Heart right ventricle (tissue), 16 donors: ENCODE measurements at regions not wholly inside any gene's neighbourhood (a gene's known extent, or its start where the extent isn't known, plus 50 kb on each side); places are given as distances from the start of the nearest gene placed in this dataset.

Source experiments
- ATAC-seq, 8 donors: fragments of 200-7000 bp; cut with Tn5 transposase; one replicate each; pipeline ENCODE4 v1.9.1; 2020; ENCODE audit warnings: mild to moderate bottlenecking in 8 of 8, moderate library complexity in 8 of 8, moderate number of reproducible peaks in 1 of 8
- DNase-seq, 2 donors: peaks; one replicate each; pipeline ENCODE4 v3.0.0-alpha.2; 2020
- H3K27ac ChIP-seq, 10 donors: fragments of 200-600 bp; sonication (generic) in 2 of 10; one replicate each; pipeline versions ENCODE4 v1.5.0 to v1.8.0; 2020 to 2022; ENCODE audit warnings: mild to moderate bottlenecking in 3 of 10
- H3K27me3 ChIP-seq, 7 donors: fragments of 200-600 bp; one replicate each; pipeline ENCODE4 v1.8.0; 2021 to 2022; ENCODE audit warnings: mild to moderate bottlenecking in 2 of 7
- H3K36me3 ChIP-seq, 9 donors: fragments of 200-600 bp; sonication (generic) in 1 of 9; one replicate each; pipeline versions ENCODE4 v1.5.0 to v1.8.0; 2020 to 2022; ENCODE audit warnings: mild to moderate bottlenecking in 2 of 9
- H3K4me1 ChIP-seq, 9 donors: fragments of 200-600 bp; sonication (generic) in 1 of 9; one replicate each; pipeline versions ENCODE4 v1.5.0 to v1.8.0; 2020 to 2022; ENCODE audit warnings: mild to moderate bottlenecking in 4 of 9
- H3K4me3 ChIP-seq, 10 donors: fragments of 200-600 bp; sonication (generic) in 2 of 10; one replicate each; pipeline versions ENCODE4 v1.5.0 to v1.8.0; 2020 to 2022; ENCODE audit warnings: mild to moderate bottlenecking in 7 of 10, moderate library complexity in 2 of 10
- H3K9me3 ChIP-seq, 11 donors: fragments of 200-600 bp in 10 of 11; sonication (generic) in 2 of 11; one replicate each; pipeline versions ENCODE4 v1.5.0 to v1.8.0; 2013 to 2022; ENCODE audit warnings: mild to moderate bottlenecking in 2 of 11, control low read depth in 1 of 11, moderate library complexity in 1 of 11
- WGBS, 2 donors: extraction: QIAGEN DNeasy Blood & Tissue Kit; methylation state at CpG; one replicate each; pipeline ENCODE4 v1.1.7; 2013; ENCODE audit warnings: inconsistent platforms in 1 of 2; 5-methylcytosine and 5-hydroxymethylcytosine counted together
- intact Hi-C, 10 donors: fragments of 100-400 bp; cut with DNase I; formaldehyde crosslinking; loops; one replicate each; pipeline versions ENCODE4 v1.11.1 to v1.14.2; 2022
- TF ChIP-seq, protein P1 (sequence below), 9 donors: fragments of 200-600 bp; sonication (generic) in 2 of 9; IDR thresholded peaks; one replicate each; pipeline versions ENCODE4 v1.5.0 to v1.8.0; 2021 to 2022; ENCODE audit warnings: antibody characterized with exemption in 9 of 9, mild to moderate bottlenecking in 5 of 9, moderate library complexity in 1 of 9
- donor health status: Arrhythmogenic right ventricular cardiomyopathy.
- donor health status: ischemic (EF 13 %, LVEDD 7.1; RV severe dilation, severe dysfunction).
- donor health status: healthy with polysubstance abuse.
- donor health status: DM: no; HTN: yes; CAD: no.
- donor health status: DM: no; HTN: no; CAD: no.
- donor health status: ischemic (EF 25% LVEDD 6.9; RV normal size, moderate dysfunction).
- donor health status: ischemic (EF 25% LVEDD 5.7; RV mildly dilated, moderate dysfunction).
- donor health status: healthy.
- donor health status: DM: yes; HTN: yes; CAD: no.
- donor health status: Ischemic cardiomyopathy.
- donor health status: ischemic (EF 35%, LVEDD 5.7; RV mildly dilated, moderate dysfunction).
- donor health status: nonischemic (EF 11% LVEDD 7.7; RV severe dilation, severe dysfunction).
- donor health status: DM: yes; HTN: yes; CAD: no.
- donor health status: PGD.
- donor health status: ischemic (EF 29% LVEDD 5.4; RV normal size, mild dysfunction).
- donor health status: nonischemic (EF 23%, LVEDD 6.1; RV moderate dilation, normal function).

DNA sequence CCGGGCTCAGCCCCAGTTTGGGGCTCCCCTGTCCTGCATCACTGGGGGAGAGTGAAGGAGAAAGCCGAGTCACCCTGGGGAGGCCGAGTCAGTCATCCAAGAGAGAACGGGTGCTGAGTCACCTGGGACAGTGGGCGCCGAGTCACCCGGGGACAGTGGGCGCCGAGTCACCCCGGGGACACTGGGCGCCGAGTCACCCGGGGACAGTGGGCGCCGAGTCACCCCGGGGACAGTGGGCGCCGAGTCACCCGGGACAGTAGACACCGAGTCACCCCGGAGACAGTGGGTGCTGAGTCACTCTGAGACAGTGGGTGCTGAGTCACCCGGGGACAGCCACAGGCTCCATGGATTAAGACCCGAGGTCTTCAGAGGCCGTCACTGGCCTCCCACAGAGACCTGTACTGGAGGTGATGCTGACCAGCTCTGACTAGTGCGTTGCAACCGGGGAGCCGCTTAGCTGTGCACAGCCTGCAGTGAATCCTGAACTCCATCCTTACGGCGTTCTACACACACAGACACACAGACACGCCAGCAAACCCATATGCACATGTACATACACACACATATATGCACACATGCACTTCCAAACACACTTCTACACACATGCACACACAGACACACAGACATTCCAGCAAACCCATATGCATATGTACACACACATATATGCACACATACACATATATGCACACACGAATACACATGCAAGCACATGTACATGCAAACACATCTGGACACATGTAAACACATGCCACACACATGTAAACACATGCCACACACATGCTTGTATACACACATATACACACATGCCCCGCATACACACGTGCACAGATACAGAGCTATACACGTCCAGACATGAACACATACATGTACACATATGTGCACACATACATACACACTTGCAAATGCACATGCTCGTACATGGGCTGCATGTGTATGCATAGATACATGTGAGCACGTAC lies 64.9 kb upstream of the GALNT9 start:
- intact Hi-C loops: no loop called here
- DNase-seq (no peak), ATAC-seq (no peak)
- 73 to 86% methylated on average over 36 of the region's 36 CpGs for WGBS, 2 donors
- Histone ChIP-seq H3K27ac (no peak overlapping the region), H3K4me3 (no peak overlapping the region), H3K36me3 (no peaks in the 10 kb centered on the region), H3K9me3 (no peaks in the 10 kb centered on the region), H3K4me1 (no peaks in the 10 kb centered on the region), H3K27me3 (peaks cover 8 to 80% (median 55%) of the 10 kb centered on the region in 7 donors)
- TF ChIP-seq, protein P1, sequence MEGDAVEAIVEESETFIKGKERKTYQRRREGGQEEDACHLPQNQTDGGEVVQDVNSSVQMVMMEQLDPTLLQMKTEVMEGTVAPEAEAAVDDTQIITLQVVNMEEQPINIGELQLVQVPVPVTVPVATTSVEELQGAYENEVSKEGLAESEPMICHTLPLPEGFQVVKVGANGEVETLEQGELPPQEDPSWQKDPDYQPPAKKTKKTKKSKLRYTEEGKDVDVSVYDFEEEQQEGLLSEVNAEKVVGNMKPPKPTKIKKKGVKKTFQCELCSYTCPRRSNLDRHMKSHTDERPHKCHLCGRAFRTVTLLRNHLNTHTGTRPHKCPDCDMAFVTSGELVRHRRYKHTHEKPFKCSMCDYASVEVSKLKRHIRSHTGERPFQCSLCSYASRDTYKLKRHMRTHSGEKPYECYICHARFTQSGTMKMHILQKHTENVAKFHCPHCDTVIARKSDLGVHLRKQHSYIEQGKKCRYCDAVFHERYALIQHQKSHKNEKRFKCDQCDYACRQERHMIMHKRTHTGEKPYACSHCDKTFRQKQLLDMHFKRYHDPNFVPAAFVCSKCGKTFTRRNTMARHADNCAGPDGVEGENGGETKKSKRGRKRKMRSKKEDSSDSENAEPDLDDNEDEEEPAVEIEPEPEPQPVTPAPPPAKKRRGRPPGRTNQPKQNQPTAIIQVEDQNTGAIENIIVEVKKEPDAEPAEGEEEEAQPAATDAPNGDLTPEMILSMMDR (IDR thresholded peaks at IDR 0.05): no peak

DNA sequence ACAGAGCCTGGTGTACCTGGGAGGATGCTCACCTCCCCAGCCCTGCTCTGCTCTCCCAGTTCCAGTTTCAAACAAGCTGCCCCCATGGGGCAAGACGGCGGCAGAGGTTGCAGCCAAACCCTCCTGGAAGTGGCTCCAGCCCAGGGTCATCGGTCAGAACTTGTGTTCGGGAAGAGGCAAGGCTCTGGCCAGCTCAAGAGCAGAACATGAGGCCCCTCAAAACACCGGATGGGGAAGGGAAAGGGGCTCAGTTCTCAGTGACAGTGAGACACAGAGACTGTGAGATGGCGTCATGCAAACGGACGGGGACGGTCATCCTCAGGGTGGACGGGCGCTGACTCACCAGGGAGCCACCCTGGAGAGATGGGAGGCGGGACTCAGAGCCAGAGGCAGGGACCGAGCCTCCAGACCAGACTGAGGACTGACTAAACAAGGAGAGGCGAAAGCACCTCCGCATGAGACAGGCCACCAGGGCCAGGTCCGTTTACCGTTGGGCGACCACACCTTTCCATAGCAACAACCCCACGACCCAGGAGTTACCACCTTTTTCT lies 63.9 kb upstream of the GALNT9 start:
- Histone ChIP-seq H3K27me3 (peaks cover 5 to 78% (median 48%) of the 10 kb centered on the region in 7 donors), H3K27ac (no peak overlapping the region), H3K4me1 (no peaks in the 10 kb centered on the region), H3K4me3 (no peak overlapping the region), H3K36me3 (no peaks in the 10 kb centered on the region), H3K9me3 (no peaks in the 10 kb centered on the region)
- DNase-seq (no peak), ATAC-seq (no peak)
- intact Hi-C loops: no loop called here
- WGBS, 2 donors: 63 to 64% methylated on average over 19 of the region's 19 CpGs
- TF ChIP-seq, protein P1 (IDR thresholded peaks at IDR 0.05): no peak

DNA sequence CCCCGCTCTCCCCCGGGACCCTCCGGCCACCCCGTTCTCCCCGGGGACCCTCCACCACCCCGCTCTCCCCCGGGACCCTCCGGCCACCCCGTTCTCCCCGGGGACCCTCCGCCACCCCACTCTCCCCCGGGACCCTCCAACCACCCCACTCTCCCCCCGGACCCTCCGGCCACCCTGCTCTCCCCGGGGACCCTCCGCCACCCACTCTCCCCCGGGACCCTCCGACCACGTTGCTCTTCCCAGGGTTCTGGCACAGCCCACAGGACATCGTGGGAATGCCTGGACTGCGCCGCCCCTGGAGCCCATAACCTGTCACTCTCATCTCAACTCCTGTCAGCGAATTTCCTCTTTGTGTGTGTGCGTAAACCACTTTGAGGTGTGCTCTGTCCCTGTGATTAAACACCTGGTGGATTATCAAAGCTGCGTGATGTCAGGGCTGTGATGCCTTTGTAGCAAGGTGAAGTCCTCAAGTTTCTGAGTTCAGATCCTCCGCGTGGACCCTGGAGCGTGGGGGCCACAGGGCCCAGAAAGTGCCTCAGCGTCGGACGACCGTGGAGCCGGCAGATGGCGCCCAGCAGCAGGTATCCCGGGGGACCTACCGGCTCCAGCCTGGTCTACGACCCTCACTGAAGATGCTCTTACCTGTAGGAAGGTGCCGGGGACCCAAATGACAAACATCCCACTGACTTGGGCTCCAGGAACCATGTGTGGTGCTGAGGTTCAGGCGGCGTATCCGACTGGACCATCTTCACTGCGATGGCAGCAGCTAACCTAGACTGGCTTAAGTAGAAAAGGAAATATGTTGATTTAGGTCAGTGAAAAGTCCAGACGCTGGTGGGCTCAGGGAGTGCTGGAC lies 63.2 kb upstream of the GALNT9 start:
- Histone ChIP-seq H3K27ac (no peak overlapping the region), H3K27me3 (peaks cover 4 to 72% (median 42%) of the 10 kb centered on the region in 7 donors), H3K4me1 (no peaks in the 10 kb centered on the region), H3K36me3 (no peaks in the 10 kb centered on the region), H3K9me3 (no peaks in the 10 kb centered on the region), H3K4me3 (no peak overlapping the region)
- WGBS, 2 donors: 79 to 81% methylated on average over 34 to 35 of the region's 43 CpGs
- DNase-seq (no peak), ATAC-seq (no peak)
- TF ChIP-seq, protein P1 (IDR thresholded peaks at IDR 0.05): no peak
- intact Hi-C loops: no loop called here
